ENCODE measurements at regions not wholly inside any gene's neighbourhood (a gene's known extent, or its start where the extent isn't known, plus 50 kb on each side); places are given as distances from the start of the nearest gene placed in this dataset.

GRCh38 chr13:107675847-107676550 is 539.3 kb downstream of the LIG4 start:
- TF ChIP-seq CTCF (IDR thresholded peaks at IDR 0.05; ENCODE audit: extremely low read depth in 1 of 2, insufficient read depth in 1 of 2, low read depth in 1 of 2, low read length in 2 of 2) (no peak), POLR2A (IDR thresholded peaks at IDR 0.05; ENCODE audit: low read depth, low read length) (no peak), MAX (IDR thresholded peaks at IDR 0.05; ENCODE audit: insufficient read depth, insufficient read length) (no peak)
